Left ventricle myocardium inferior (tissue), 1 donor: ENCODE measurements at regions not wholly inside any gene's neighbourhood (a gene's known extent, or its start where the extent isn't known, plus 50 kb on each side); places are given as distances from the start of the nearest gene placed in this dataset.

Experiments used
- DNase-seq: peaks from one replicate; pipeline ENCODE4 v3.0.0-alpha.2; 2020
- H3K27ac ChIP-seq: fragments of 200-600 bp; replicated peaks from 2 replicates; pipeline ENCODE4 v1.8.0; 2021
- H3K27me3 ChIP-seq: fragments of 200-600 bp; 2 replicates; pipeline ENCODE4 v1.8.0; 2021; ENCODE audit warnings: low read depth
- H3K36me3 ChIP-seq: fragments of 200-600 bp; 2 replicates; pipeline ENCODE4 v1.8.0; 2021
- H3K4me1 ChIP-seq: fragments of 200-600 bp; 2 replicates; pipeline ENCODE4 v1.8.0; 2021
- H3K4me3 ChIP-seq: fragments of 200-600 bp; 2 replicates; pipeline ENCODE4 v1.8.0; 2021; ENCODE audit warnings: mild to moderate bottlenecking, moderate library complexity
- H3K9me3 ChIP-seq: fragments of 200-600 bp; replicated peaks from 2 replicates; pipeline ENCODE4 v1.8.0; 2021
- CTCF ChIP-seq: fragments of 200-600 bp; IDR thresholded peaks from 2 replicates; pipeline ENCODE4 v1.8.0; 2021; ENCODE audit warnings: antibody characterized with exemption, mild to moderate bottlenecking, borderline replicate concordance
- intact Hi-C: fragments of 100-400 bp; cut with micrococcal nuclease; formaldehyde crosslinking; loops from one replicate; pipeline ENCODE4 v1.11.0; 2022
- donor health status: DM: no; HTN: yes; CAD: no; lungs with severe emphysema.

GRCh38 chr16:73775841-73776388 lies 520.7 kb upstream of the PSMD7 start:
- intact Hi-C loops, result no loop called here

GRCh38 chr16:73771196-73772064 lies 525.2 kb upstream of the PSMD7 start:
- H3K36me3 ChIP-seq, result no peaks in the 10 kb centered on the region
- intact Hi-C loops, result no loop called here
- H3K4me3 ChIP-seq, result no peak overlapping the region
- no peak for TF ChIP-seq CTCF
- no peaks in the 10 kb centered on the region for H3K9me3 ChIP-seq
- DNase-seq, result no peak
- H3K27ac ChIP-seq, result no peak overlapping the region
- H3K4me1 ChIP-seq, result no peaks in the 10 kb centered on the region
- H3K27me3 ChIP-seq, result no peaks in the 10 kb centered on the region

More at GRCh38 chr16:73775841-73776388, 520.7 kb upstream of the PSMD7 start:
- no peaks in the 10 kb centered on the region for H3K4me1 ChIP-seq
- H3K4me3 ChIP-seq, result no peak overlapping the region
- DNase-seq, result no peak
- TF ChIP-seq CTCF, result no peak
- H3K27ac ChIP-seq, result no peak overlapping the region
- no peaks in the 10 kb centered on the region for H3K9me3 ChIP-seq
- H3K27me3 ChIP-seq, result no peaks in the 10 kb centered on the region
- H3K36me3 ChIP-seq, result no peaks in the 10 kb centered on the region

- no peaks in the 10 kb centered on the region for H3K4me1 ChIP-seq
- no peaks in the 10 kb centered on the region for H3K27me3 ChIP-seq
- H3K36me3 ChIP-seq, result no peaks in the 10 kb centered on the region
- intact Hi-C loops, result no loop called here
- H3K27ac ChIP-seq, result no peak overlapping the region
- H3K4me3 ChIP-seq, result no peak overlapping the region
- TF ChIP-seq CTCF, result no peak
- no peaks in the 10 kb centered on the region for H3K9me3 ChIP-seq
- no peak for DNase-seq
Observed at GRCh38 chr16:73768786-73769203, 527.8 kb upstream of the PSMD7 start.

GRCh38 chr16:73764321-73764720 lies 532.3 kb upstream of the PSMD7 start:
- DNase-seq, result no peak
- TF ChIP-seq CTCF, result no peak
- H3K36me3 ChIP-seq, result no peaks in the 10 kb centered on the region
- H3K9me3 ChIP-seq, result peaks cover 25% of the 10 kb centered on the region
- no peak overlapping the region for H3K27ac ChIP-seq
- H3K4me3 ChIP-seq, result no peak overlapping the region
- intact Hi-C loops, result no loop called here
- no peaks in the 10 kb centered on the region for H3K27me3 ChIP-seq
- H3K4me1 ChIP-seq, result no peaks in the 10 kb centered on the region

- no peak overlapping the region for H3K27ac ChIP-seq
- no peak for TF ChIP-seq CTCF
- H3K36me3 ChIP-seq, result no peaks in the 10 kb centered on the region
- H3K4me1 ChIP-seq, result no peaks in the 10 kb centered on the region
- peaks cover 17% of the 10 kb centered on the region for H3K9me3 ChIP-seq
- intact Hi-C loops, result no loop called here
- peaks cover 6% of the 10 kb centered on the region for H3K27me3 ChIP-seq
- no peak for DNase-seq
- no peak overlapping the region for H3K4me3 ChIP-seq
Observed at GRCh38 chr16:73756289-73757178, 540.1 kb upstream of the PSMD7 start.
